Activated CD4-positive, alpha-beta T cell treated with anti-CD3 and anti-CD28 coated beads for 36 hours (primary cell): ENCODE measurements at regions not wholly inside any gene's neighbourhood (a gene's known extent, or its start where the extent isn't known, plus 50 kb on each side); places are given as distances from the start of the nearest gene placed in this dataset.

Source experiments
- ATAC-seq: fragments of 200-7000 bp; cut with Tn5 transposase; one replicate; pipeline ENCODE4 v1.10.0; 2021; ENCODE audit warnings: mild to moderate bottlenecking, moderate library complexity
- CTCF ChIA-PET: fragments of 350-600 bp; sonication (Branson Sonifier 250); formaldehyde crosslinking; loops from one replicate; lab custom pipeline; 2021; ENCODE audit warnings: antibody characterized with exemption; lab: Charles Lee
- POLR2A ChIA-PET: fragments of 350-600 bp; sonication (Branson Sonifier 250); formaldehyde crosslinking; loops from one replicate; lab custom pipeline; 2021; ENCODE audit warnings: antibody characterized with exemption, inconsistent platforms; lab: Charles Lee
- DNase-seq: peaks from one replicate; pipeline ENCODE4 v3.0.0-alpha.2; 2020
- H3K27ac Mint-ChIP-seq: one replicate; pipeline ENCODE4 v1.8.0; 2021; ENCODE audit warnings: mixed read lengths
- H3K27me3 Mint-ChIP-seq: one replicate; pipeline ENCODE4 v1.8.0; 2021; ENCODE audit warnings: mixed read lengths
- H3K36me3 Mint-ChIP-seq: one replicate; pipeline ENCODE4 v1.8.0; 2021; ENCODE audit warnings: low read depth, mixed read lengths
- H3K4me1 Mint-ChIP-seq: one replicate; pipeline ENCODE4 v1.8.0; 2021; ENCODE audit warnings: mixed read lengths
- H3K4me3 Mint-ChIP-seq: one replicate; pipeline ENCODE4 v1.8.0; 2021; ENCODE audit warnings: mild to moderate bottlenecking, moderate library complexity, mixed read lengths
- H3K9me3 Mint-ChIP-seq: one replicate; pipeline ENCODE4 v1.8.0; 2021; ENCODE audit warnings: low read depth, mixed read lengths
- intact Hi-C, 2 experiments: fragments of 100-400 bp; cut with DNase I in 1 of 2; cut with micrococcal nuclease in 1 of 2; formaldehyde crosslinking; loops; one replicate each; pipeline versions ENCODE4 v1.14.2 to v1.15.1; 2022 to 2024; cut with DNase I, micrococcal nuclease

GRCh38 chr12:68507657-68508056, 103.0 kb upstream of the RAP1B start:
- Mint-ChIP-seq H3K27ac (no peak overlapping the region), H3K4me1 (peaks cover 11% of the 10 kb centered on the region), H3K9me3 (peaks cover 1% of the 10 kb centered on the region), H3K36me3 (no peaks in the 10 kb centered on the region), H3K27me3 (no peaks in the 10 kb centered on the region), H3K4me3 (no peak overlapping the region)
- intact Hi-C loops: no loop called here
- ATAC-seq (no peak), DNase-seq (no peak)
- POLR2A ChIA-PET: no interaction called here
- CTCF ChIA-PET: no interaction called here

DNA sequence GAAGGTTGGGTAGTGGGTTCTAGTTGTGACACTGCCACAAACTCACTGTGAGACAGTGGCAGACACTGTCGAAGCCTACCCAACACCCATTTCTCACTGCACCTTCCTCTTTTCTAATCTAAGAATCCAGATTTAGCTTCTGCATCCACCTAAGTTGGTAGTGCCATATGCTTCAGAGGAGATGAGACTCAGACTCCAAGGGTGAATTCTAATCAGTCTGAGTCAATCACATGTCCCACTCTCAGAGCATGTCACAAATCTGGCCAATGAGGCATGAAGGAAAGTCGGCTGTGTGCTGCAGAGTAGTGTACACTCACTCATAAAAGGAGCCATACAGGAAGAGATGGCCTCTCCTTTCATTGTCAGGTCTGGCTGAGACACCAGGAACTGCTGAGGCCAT, 102.1 kb upstream of the RAP1B start:
- POLR2A ChIA-PET: no interaction called here
- H3K4me3 Mint-ChIP-seq: no peak overlapping the region
- no peak overlapping the region for H3K27ac Mint-ChIP-seq
- CTCF ChIA-PET: no interaction called here
- no peak for DNase-seq
- peaks cover 2% of the 10 kb centered on the region for H3K9me3 Mint-ChIP-seq
- no peaks in the 10 kb centered on the region for H3K27me3 Mint-ChIP-seq
- no peaks in the 10 kb centered on the region for H3K36me3 Mint-ChIP-seq
- H3K4me1 Mint-ChIP-seq: peaks cover 11% of the 10 kb centered on the region
- intact Hi-C loops: no loop called here
- ATAC-seq: no peak

GRCh38 chr12:68509242-68509641, 101.5 kb upstream of the RAP1B start:
- peaks cover 11% of the 10 kb centered on the region for H3K4me1 Mint-ChIP-seq
- H3K27me3 Mint-ChIP-seq: no peaks in the 10 kb centered on the region
- H3K9me3 Mint-ChIP-seq: peaks cover 2% of the 10 kb centered on the region
- H3K4me3 Mint-ChIP-seq: no peak overlapping the region
- no peak overlapping the region for H3K27ac Mint-ChIP-seq
- intact Hi-C loops: no loop called here
- CTCF ChIA-PET: no interaction called here
- DNase-seq (no peak), ATAC-seq (no peak)
- H3K36me3 Mint-ChIP-seq: no peaks in the 10 kb centered on the region
- POLR2A ChIA-PET: no interaction called here

DNA sequence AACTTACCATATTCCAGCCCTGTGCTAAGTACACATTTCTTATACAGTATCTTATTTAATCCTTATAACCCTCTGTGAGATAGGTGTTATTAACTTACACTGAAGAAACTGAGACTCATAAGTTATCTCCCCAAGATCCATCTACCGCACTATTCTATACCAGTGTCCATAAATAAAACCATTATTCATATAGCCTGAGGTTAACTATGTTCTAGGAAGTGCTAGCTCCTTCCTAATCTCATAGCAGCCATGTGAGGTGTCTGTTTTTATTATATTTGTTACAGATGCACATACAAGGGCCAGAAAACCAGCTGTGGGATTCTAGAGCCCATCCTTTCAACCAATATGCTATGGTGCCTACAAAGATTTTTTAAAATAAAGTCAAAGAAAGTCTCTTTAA, 100.3 kb upstream of the RAP1B start:
- intact Hi-C loops: no loop called here
- CTCF ChIA-PET: interaction anchor here (1.2 to 1.8 kb wide), 3 partner anchors 11 to 124 kb away, joined by 3 to 8 read pairs (median 3); no protein-coding TSS in a partner anchor
- Mint-ChIP-seq H3K9me3 (peaks cover 2% of the 10 kb centered on the region), H3K4me1 (peaks cover 11% of the 10 kb centered on the region), H3K27ac (no peak overlapping the region), H3K4me3 (no peak overlapping the region), H3K36me3 (no peaks in the 10 kb centered on the region), H3K27me3 (no peaks in the 10 kb centered on the region)
- POLR2A ChIA-PET: no interaction called here
- no peak for DNase-seq
- ATAC-seq: no peak

GRCh38 chr12:68514807-68515411, 95.8 kb upstream of the RAP1B start:
- H3K9me3 Mint-ChIP-seq: peaks cover 2% of the 10 kb centered on the region

GRCh38 chr12:68515793-68516192, 94.9 kb upstream of the RAP1B start:
- Mint-ChIP-seq H3K27ac (no peak overlapping the region), H3K4me1 (no peaks in the 10 kb centered on the region)
- CTCF ChIA-PET: no interaction called here

More at GRCh38 chr12:68514807-68515411, 95.8 kb upstream of the RAP1B start:
- intact Hi-C loops: no loop called here
- Mint-ChIP-seq H3K27ac (no peak overlapping the region), H3K36me3 (no peaks in the 10 kb centered on the region), H3K4me1 (no peaks in the 10 kb centered on the region), H3K4me3 (no peak overlapping the region), H3K27me3 (no peaks in the 10 kb centered on the region)
- ChIA-PET CTCF (no interaction called here), POLR2A (no interaction called here)
- ATAC-seq: no peak
- no peak for DNase-seq

DNA sequence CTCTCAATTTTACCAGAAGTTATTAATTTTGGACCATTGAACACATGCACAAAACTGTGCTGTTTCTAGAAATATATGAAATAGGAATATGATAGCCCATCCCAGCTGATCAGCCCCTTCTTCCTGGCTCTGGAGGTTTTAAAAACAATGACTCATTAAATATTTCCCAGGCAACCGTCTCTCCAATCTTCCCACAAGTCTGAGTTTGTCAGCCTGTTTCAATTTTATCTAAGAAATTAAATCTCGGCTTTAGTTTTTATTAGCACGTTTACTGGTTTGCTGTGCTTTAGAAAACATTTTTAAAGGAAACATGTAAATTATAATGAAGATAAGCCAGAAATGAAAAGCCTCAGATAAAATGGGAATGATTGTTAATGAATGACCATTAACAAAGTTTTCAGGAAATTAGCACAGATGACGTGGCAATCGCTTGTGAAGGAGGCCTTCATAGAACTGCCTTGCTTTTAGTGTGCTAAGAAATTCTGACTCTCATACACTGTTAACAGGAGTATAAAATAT, 89.3 kb upstream of the RAP1B start:
- DNase-seq: no peak
- Mint-ChIP-seq H3K36me3 (no peaks in the 10 kb centered on the region), H3K27me3 (no peaks in the 10 kb centered on the region), H3K9me3 (no peaks in the 10 kb centered on the region), H3K4me1 (peaks cover 6% of the 10 kb centered on the region), H3K27ac (no peak overlapping the region), H3K4me3 (no peak overlapping the region)
- intact Hi-C loops: no loop called here
- ChIA-PET POLR2A (no interaction called here), CTCF (interaction anchor here (0.9 kb wide), 1 partner anchor 21 kb away, joined by 3 read pairs; no protein-coding TSS in a partner anchor)
- no peak for ATAC-seq

More at GRCh38 chr12:68515793-68516192, 94.9 kb upstream of the RAP1B start:
- Mint-ChIP-seq H3K9me3 (peaks cover 2% of the 10 kb centered on the region), H3K27me3 (no peaks in the 10 kb centered on the region), H3K36me3 (no peaks in the 10 kb centered on the region), H3K4me3 (no peak overlapping the region)
- intact Hi-C loops: no loop called here
- DNase-seq: no peak
- ATAC-seq: no peak
- POLR2A ChIA-PET: no interaction called here

GRCh38 chr12:68521848-68522502, 88.7 kb upstream of the RAP1B start:
- POLR2A ChIA-PET: no interaction called here
- Mint-ChIP-seq H3K4me1 (peaks cover 6% of the 10 kb centered on the region), H3K4me3 (no peak overlapping the region), H3K36me3 (no peaks in the 10 kb centered on the region), H3K9me3 (no peaks in the 10 kb centered on the region), H3K27me3 (no peaks in the 10 kb centered on the region), H3K27ac (no peak overlapping the region)
- no peak for DNase-seq
- intact Hi-C loops: no loop called here
- ATAC-seq: no peak
- CTCF ChIA-PET: interaction anchor here (0.9 kb wide), 1 partner anchor 21 kb away, joined by 3 read pairs; no protein-coding TSS in a partner anchor

DNA sequence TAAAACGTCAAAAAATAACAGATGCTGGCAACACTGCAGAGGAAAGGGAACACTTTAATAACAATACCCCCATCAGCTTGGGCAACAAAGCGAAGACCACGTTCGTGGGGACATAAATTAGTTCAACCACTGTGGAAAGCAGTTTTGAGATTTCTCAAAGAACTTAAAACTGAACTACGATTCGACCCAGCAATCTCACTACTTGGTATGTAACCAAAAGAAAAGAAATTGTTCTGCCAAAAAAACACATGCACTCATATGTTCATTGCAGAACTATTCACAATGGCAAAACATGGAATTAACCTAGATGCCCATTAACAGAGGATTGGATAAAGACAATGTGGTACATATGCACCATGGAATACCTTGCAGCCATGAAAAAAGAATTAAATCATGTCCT, 81.2 kb upstream of the RAP1B start:
- ATAC-seq: no peak
- Mint-ChIP-seq H3K9me3 (no peaks in the 10 kb centered on the region), H3K4me3 (no peak overlapping the region), H3K27me3 (no peaks in the 10 kb centered on the region), H3K27ac (no peak overlapping the region), H3K36me3 (no peaks in the 10 kb centered on the region), H3K4me1 (peaks cover 4% of the 10 kb centered on the region)
- no peak for DNase-seq
- ChIA-PET CTCF (no interaction called here), POLR2A (no interaction called here)
- intact Hi-C loops: no loop called here

DNA sequence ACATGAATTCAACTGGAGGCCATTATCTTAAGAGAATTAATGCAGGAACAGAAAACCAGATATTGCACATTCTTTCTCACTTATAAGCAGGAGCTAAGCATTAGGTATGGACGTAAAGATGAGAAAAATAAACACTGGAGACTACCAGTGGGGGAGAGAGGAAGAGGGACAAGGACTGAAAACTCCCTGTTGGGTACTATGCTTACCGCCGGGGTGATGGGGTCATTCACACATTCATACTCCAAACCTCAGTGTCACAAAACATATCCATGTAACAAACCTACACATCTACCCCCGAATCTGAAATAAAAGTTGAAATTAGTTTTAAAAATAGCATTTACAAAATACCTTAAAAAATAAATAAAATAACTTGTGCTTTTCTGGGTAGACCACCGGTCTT, 80.8 kb upstream of the RAP1B start:
- no peaks in the 10 kb centered on the region for H3K36me3 Mint-ChIP-seq
- peaks cover 4% of the 10 kb centered on the region for H3K4me1 Mint-ChIP-seq
- ATAC-seq (no peak), DNase-seq (no peak)
- intact Hi-C loops: no loop called here
- no peaks in the 10 kb centered on the region for H3K27me3 Mint-ChIP-seq
- H3K9me3 Mint-ChIP-seq: no peaks in the 10 kb centered on the region
- H3K27ac Mint-ChIP-seq: no peak overlapping the region
- CTCF ChIA-PET: no interaction called here
- H3K4me3 Mint-ChIP-seq: no peak overlapping the region
- POLR2A ChIA-PET: no interaction called here

DNA sequence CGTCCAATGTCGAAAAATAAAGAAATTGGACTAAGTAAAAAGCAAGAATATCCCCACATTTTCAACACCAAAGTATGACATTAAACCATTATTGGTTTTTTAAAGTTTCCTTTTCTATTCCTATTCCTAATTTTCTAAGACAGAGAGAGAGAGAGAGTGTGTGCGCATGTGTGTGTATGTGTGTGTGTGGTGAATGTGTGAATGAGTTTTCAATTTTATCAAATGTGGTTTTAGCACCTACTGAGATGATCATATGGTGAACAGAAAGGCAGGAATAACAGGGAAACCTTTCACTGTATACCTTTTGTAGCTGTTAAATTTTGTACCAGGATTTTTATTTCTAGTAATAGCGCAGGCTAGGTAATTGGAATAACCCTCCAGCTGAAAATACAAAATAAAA, 80.4 kb upstream of the RAP1B start:
- no peak overlapping the region for H3K4me3 Mint-ChIP-seq
- H3K36me3 Mint-ChIP-seq: no peaks in the 10 kb centered on the region
- ATAC-seq (no peak), DNase-seq (no peak)
- peaks cover 4% of the 10 kb centered on the region for H3K4me1 Mint-ChIP-seq
- no peaks in the 10 kb centered on the region for H3K9me3 Mint-ChIP-seq
- ChIA-PET POLR2A (no interaction called here), CTCF (no interaction called here)
- H3K27me3 Mint-ChIP-seq: no peaks in the 10 kb centered on the region
- no peak overlapping the region for H3K27ac Mint-ChIP-seq
- intact Hi-C loops: no loop called here

GRCh38 chr12:68530965-68531364, 79.7 kb upstream of the RAP1B start:
- ChIA-PET CTCF (interaction anchor here (0.6 kb wide), 1 partner anchor 438 kb away, joined by 3 read pairs; no protein-coding TSS in a partner anchor), POLR2A (no interaction called here)
- Mint-ChIP-seq H3K4me3 (no peak overlapping the region), H3K27ac (no peak overlapping the region), H3K9me3 (no peaks in the 10 kb centered on the region), H3K36me3 (no peaks in the 10 kb centered on the region), H3K4me1 (peaks cover 4% of the 10 kb centered on the region), H3K27me3 (no peaks in the 10 kb centered on the region)
- DNase-seq (no peak), ATAC-seq (no peak)
- intact Hi-C loops: no loop called here
